PC-3 (cell line): ENCODE measurements at regions not wholly inside any gene's neighbourhood (a gene's known extent, or its start where the extent isn't known, plus 50 kb on each side); places are given as distances from the start of the nearest gene placed in this dataset.

ENCODE experiments used
- EZH2 ChIP-seq: fragments of 300-600 bp; sonication (generic); IDR thresholded peaks from one replicate; pipeline ENCODE4 v1.6.1; 2017; ENCODE audit warnings: antibody characterized with exemption, mild to moderate bottlenecking, low read length; ENCODE audit not compliant: unreplicated experiment
- TF ChIP-seq, protein P1 (sequence below): fragments of 300-600 bp; sonication (generic); conservative IDR thresholded peaks from 2 replicates; pipeline ENCODE4 v1.5.1; 2017; ENCODE audit warnings: antibody characterized with exemption, low read depth, mild to moderate bottlenecking, low read length

DNA sequence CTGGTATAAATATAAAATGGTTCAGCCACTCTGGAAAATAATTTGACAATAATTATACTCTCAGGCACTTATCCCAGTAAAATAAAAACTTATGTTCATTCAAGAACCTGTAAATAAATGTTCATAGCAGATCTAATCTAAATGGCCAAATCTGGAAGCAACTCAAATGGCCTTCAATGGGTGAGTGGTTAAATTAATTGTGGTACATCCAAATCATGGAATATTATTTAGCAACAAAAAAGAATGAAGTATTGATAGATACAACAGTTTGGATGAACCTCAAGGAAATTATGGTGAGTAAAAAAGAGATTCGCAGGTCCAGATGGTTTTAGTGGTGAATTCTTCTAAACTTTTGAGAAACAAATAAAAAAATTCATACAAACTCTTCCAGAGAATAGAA is 287.0 kb upstream of the ZC3H12C start:
- TF ChIP-seq, protein P1, sequence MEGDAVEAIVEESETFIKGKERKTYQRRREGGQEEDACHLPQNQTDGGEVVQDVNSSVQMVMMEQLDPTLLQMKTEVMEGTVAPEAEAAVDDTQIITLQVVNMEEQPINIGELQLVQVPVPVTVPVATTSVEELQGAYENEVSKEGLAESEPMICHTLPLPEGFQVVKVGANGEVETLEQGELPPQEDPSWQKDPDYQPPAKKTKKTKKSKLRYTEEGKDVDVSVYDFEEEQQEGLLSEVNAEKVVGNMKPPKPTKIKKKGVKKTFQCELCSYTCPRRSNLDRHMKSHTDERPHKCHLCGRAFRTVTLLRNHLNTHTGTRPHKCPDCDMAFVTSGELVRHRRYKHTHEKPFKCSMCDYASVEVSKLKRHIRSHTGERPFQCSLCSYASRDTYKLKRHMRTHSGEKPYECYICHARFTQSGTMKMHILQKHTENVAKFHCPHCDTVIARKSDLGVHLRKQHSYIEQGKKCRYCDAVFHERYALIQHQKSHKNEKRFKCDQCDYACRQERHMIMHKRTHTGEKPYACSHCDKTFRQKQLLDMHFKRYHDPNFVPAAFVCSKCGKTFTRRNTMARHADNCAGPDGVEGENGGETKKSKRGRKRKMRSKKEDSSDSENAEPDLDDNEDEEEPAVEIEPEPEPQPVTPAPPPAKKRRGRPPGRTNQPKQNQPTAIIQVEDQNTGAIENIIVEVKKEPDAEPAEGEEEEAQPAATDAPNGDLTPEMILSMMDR: no peak
- TF ChIP-seq EZH2: no peak
